MCF 10A (cell line): ENCODE measurements at regions not wholly inside any gene's neighbourhood (a gene's known extent, or its start where the extent isn't known, plus 50 kb on each side); places are given as distances from the start of the nearest gene placed in this dataset.

ENCODE experiments used
- BruUV-seq: library from RNA; stranded (reverse); fragments of 400-500 nt; replicated peaks from 2 replicates; lab custom pipeline; 2021; lab: Mats Ljungman, UMichigan
- CTCF ChIA-PET: fragments of 300-600 bp; sonication (Branson Sonifier 250); formaldehyde crosslinking; extraction: SDS; loops from one replicate; lab custom pipeline; 2021; ENCODE audit warnings: antibody characterized with exemption, inconsistent platforms; lab: Yijun Ruan, JAX
- POLR2A ChIA-PET: fragments of 300-600, 350-650 bp; sonication (Branson Sonifier 250); formaldehyde crosslinking; extraction: SDS; loops from one replicate; lab custom pipeline; 2020; ENCODE audit warnings: antibody characterized with exemption, inconsistent platforms; lab: Yijun Ruan, JAX
- DNase-seq: peaks from one replicate; pipeline ENCODE4 v3.0.0-alpha.2; 2018; ENCODE audit not compliant: unreplicated experiment
- H3K27ac Mint-ChIP-seq: one replicate; pipeline ENCODE4 v1.8.0; 2022; ENCODE audit warnings: mild to moderate bottlenecking, low read depth, mixed read lengths; ENCODE audit not compliant: unreplicated experiment
- H3K27me3 Mint-ChIP-seq: one replicate; pipeline ENCODE4 v1.8.0; 2022; ENCODE audit warnings: mixed read lengths; ENCODE audit not compliant: insufficient read depth, unreplicated experiment
- H3K36me3 Mint-ChIP-seq: one replicate; pipeline ENCODE4 v1.8.0; 2022; ENCODE audit warnings: mild to moderate bottlenecking, moderate library complexity, mixed read lengths; ENCODE audit not compliant: insufficient read depth, unreplicated experiment
- H3K4me1 Mint-ChIP-seq: one replicate; pipeline ENCODE4 v1.8.0; 2022; ENCODE audit warnings: mixed read lengths; ENCODE audit not compliant: insufficient read depth, unreplicated experiment
- H3K4me3 Mint-ChIP-seq: one replicate; pipeline ENCODE4 v1.8.0; 2022; ENCODE audit warnings: mild to moderate bottlenecking, moderate library complexity, mixed read lengths; ENCODE audit not compliant: unreplicated experiment
- H3K9me3 Mint-ChIP-seq: one replicate; pipeline ENCODE4 v1.8.0; 2022; ENCODE audit warnings: mixed read lengths; ENCODE audit not compliant: unreplicated experiment
- intact Hi-C: fragments of 100-400 bp; cut with micrococcal nuclease; formaldehyde crosslinking; loops from 2 replicates; pipeline ENCODE4 v1.14.1; 2022
- TF ChIP-seq, protein P1 (sequence below): fragments of 200-600 bp; IDR thresholded peaks from one replicate; pipeline ENCODE4 v1.8.0; 2022; ENCODE audit warnings: antibody characterized with exemption, mild to moderate bottlenecking; ENCODE audit not compliant: unreplicated experiment

DNA sequence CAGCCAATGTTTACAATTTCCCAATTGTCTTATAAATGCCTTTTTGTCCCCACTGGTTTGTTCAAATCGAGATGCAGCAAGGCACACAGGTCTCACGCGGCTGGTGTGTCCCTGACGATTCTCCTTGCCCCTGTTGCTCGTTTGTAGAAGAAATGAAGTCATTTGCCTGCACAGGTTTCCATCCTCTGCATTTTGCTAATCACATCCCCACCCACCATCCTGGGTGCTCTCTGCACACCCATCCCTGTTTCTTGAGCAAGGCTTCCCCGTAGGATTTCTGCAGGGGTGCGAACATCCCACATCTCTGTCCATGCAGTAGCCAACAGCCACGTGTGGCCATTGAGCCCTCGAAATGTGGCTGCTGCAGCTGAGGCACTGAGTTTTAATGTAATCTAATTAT lies 59.8 kb upstream of the SOX1 start:
- POLR2A ChIA-PET: no interaction called here
- no TSS peak for BruUV-seq
- no peaks in the 10 kb centered on the region for H3K36me3 Mint-ChIP-seq

DNA sequence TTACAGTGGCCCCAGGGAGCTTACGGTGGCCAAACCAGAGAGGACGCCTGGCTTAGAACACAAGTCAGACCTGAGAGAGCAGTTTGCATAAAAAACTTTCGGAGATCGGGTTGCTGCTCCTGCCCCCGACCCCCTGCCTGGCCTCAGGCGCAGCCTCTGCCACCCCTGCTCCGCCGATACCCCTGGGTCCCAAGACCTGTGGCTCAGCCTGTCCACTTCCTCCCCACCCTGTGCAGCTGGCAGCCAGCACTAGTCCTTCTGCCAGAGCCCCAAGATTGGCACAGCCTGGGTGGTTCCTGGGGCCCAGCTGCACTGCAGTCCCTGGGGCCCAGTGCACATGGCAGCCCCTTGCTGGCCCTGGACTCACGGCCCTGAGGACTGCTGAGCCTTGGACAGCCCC lies 56.2 kb upstream of the SOX1 start:
- no TSS peak for BruUV-seq
- Mint-ChIP-seq H3K36me3 (no peaks in the 10 kb centered on the region), H3K4me1 (no peaks in the 10 kb centered on the region), H3K27me3 (no peaks in the 10 kb centered on the region), H3K4me3 (no peak overlapping the region), H3K27ac (no peak overlapping the region), H3K9me3 (peaks cover 8% of the 10 kb centered on the region)
- intact Hi-C loops: no loop called here
- no peak for DNase-seq
- TF ChIP-seq, protein P1, sequence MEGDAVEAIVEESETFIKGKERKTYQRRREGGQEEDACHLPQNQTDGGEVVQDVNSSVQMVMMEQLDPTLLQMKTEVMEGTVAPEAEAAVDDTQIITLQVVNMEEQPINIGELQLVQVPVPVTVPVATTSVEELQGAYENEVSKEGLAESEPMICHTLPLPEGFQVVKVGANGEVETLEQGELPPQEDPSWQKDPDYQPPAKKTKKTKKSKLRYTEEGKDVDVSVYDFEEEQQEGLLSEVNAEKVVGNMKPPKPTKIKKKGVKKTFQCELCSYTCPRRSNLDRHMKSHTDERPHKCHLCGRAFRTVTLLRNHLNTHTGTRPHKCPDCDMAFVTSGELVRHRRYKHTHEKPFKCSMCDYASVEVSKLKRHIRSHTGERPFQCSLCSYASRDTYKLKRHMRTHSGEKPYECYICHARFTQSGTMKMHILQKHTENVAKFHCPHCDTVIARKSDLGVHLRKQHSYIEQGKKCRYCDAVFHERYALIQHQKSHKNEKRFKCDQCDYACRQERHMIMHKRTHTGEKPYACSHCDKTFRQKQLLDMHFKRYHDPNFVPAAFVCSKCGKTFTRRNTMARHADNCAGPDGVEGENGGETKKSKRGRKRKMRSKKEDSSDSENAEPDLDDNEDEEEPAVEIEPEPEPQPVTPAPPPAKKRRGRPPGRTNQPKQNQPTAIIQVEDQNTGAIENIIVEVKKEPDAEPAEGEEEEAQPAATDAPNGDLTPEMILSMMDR: no peak
- ChIA-PET POLR2A (no interaction called here), CTCF (no interaction called here)

More for the DNA sequence above, 59.8 kb upstream of the SOX1 start:
- no peak for DNase-seq
- TF ChIP-seq, protein P1: no peak
- Mint-ChIP-seq H3K4me3 (no peak overlapping the region), H3K27ac (no peak overlapping the region), H3K9me3 (no peaks in the 10 kb centered on the region), H3K4me1 (no peaks in the 10 kb centered on the region), H3K27me3 (no peaks in the 10 kb centered on the region)
- CTCF ChIA-PET: interaction anchor here (0.6 kb wide), 1 partner anchor 388 kb away, joined by 4 read pairs; no protein-coding TSS in a partner anchor
- intact Hi-C loops: no loop called here

DNA sequence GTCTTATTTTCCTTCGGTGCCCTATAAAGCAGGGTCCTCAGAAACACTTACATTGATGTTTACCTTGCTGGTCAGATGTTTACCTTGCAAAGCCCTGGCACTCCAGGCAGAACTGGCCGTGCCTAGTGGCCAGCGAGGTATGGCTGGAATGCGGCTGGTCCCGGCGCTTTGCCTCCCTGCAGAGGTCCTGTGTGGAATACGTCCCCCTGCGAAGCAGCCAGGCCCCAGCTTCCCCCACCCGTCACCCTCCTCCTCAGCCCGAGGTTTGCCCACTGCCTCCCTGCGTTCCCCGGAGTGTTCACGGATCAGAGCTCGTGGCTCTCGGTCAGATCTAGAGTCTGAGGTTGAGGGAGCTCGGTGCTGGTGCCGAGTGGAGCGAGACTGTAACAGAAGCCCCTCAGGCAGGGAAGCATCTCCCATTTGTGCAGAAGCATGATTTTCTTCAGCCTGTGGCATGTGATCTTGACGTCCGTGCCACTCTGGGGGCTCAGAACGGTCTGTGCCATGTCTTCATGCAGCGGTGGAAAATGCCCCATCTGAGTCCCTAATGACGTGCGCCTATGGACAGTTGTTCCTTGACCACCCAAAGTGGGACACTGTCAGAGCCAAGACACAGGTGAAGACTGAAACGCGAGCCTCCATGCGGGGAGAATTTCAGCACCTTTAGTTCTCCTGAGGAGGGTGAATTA lies 54.8 kb upstream of the SOX1 start:
- Mint-ChIP-seq H3K4me3 (no peak overlapping the region), H3K27me3 (no peaks in the 10 kb centered on the region), H3K4me1 (no peaks in the 10 kb centered on the region), H3K9me3 (peaks cover 8% of the 10 kb centered on the region), H3K36me3 (no peaks in the 10 kb centered on the region), H3K27ac (no peak overlapping the region)
- no TSS peak for BruUV-seq
- no peak for DNase-seq
- ChIA-PET CTCF (no interaction called here), POLR2A (no interaction called here)
- TF ChIP-seq, protein P1: no peak
- intact Hi-C loops: no loop called here

GRCh38 chr13:112012705-112013085 lies 54.3 kb upstream of the SOX1 start:
- H3K4me3 Mint-ChIP-seq: no peak overlapping the region
- TF ChIP-seq, protein P1: no peak
- H3K27ac Mint-ChIP-seq: no peak overlapping the region
- H3K9me3 Mint-ChIP-seq: peaks cover 8% of the 10 kb centered on the region
- H3K4me1 Mint-ChIP-seq: no peaks in the 10 kb centered on the region
- H3K36me3 Mint-ChIP-seq: no peaks in the 10 kb centered on the region
- POLR2A ChIA-PET: no interaction called here
- H3K27me3 Mint-ChIP-seq: no peaks in the 10 kb centered on the region
- CTCF ChIA-PET: no interaction called here
- no TSS peak for BruUV-seq
- intact Hi-C loops: no loop called here
- no peak for DNase-seq
